Suprapubic skin (tissue), 4 donors: ENCODE measurements at regions not wholly inside any gene's neighbourhood (a gene's known extent, or its start where the extent isn't known, plus 50 kb on each side); places are given as distances from the start of the nearest gene placed in this dataset.

ENCODE experiments used
- DNase-seq, 2 donors: peaks; one replicate each; pipeline ENCODE4 v3.0.0-alpha.2; 2019; ENCODE audit warnings: low spot score in 2 of 2
- H3K27ac ChIP-seq: fragments of 200-600 bp; sonication (generic); one replicate; pipeline ENCODE4 v1.5.1; 2019
- H3K27me3 ChIP-seq: fragments of 200-600 bp; sonication (generic); one replicate; pipeline ENCODE4 v1.5.1; 2019
- H3K36me3 ChIP-seq: fragments of 200-600 bp; sonication (generic); one replicate; pipeline ENCODE4 v1.5.1; 2019
- H3K4me1 ChIP-seq: fragments of 200-600 bp; sonication (generic); one replicate; pipeline ENCODE4 v1.5.1; 2019
- H3K4me3 ChIP-seq: fragments of 200-600 bp; sonication (generic); one replicate; pipeline ENCODE4 v1.5.1; 2019; ENCODE audit warnings: mild to moderate bottlenecking
- H3K9me3 ChIP-seq: fragments of 200-600 bp; sonication (generic); one replicate; pipeline ENCODE4 v1.5.1; 2019
- CTCF ChIP-seq, 2 donors: fragments of 200-600 bp in 1 of 2; fragments of 450-650 bp in 1 of 2; sonication (generic) in 1 of 2; IDR thresholded peaks; one replicate each; pipeline ENCODE4 v1.5.1; 2016 to 2019; ENCODE audit warnings: antibody characterized with exemption in 2 of 2, mild to moderate bottlenecking in 1 of 2, moderate library complexity in 1 of 2
- EP300 ChIP-seq: sonication (generic); formaldehyde crosslinking; IDR thresholded peaks from one replicate; pipeline ENCODE4 v1.6.1; 2017; ENCODE audit warnings: antibody characterized with exemption
- POLR2A ChIP-seq, 2 donors: fragments of 450-650 bp; IDR thresholded peaks; one replicate each; pipeline ENCODE4 v1.6.1; 2017; ENCODE audit warnings: antibody characterized with exemption in 2 of 2, mild to moderate bottlenecking in 2 of 2, moderate library complexity in 2 of 2
- POLR2AphosphoS5 ChIP-seq, 3 donors: sonication (generic); formaldehyde crosslinking; IDR thresholded peaks; one replicate each; pipeline ENCODE4 v1.6.1; 2017; ENCODE audit warnings: antibody characterized with exemption in 3 of 3
- WGBS: methylation state at CpG from one replicate; pipeline ENCODE4 v1.1.5; 2018; 5-methylcytosine and 5-hydroxymethylcytosine counted together

GRCh38 chr6:169020821-169021220 lies 232.8 kb downstream of the THBS2 start:
- Histone ChIP-seq H3K9me3 (peaks cover 6% of the 10 kb centered on the region), H3K4me3 (no peak overlapping the region), H3K27ac (no peak overlapping the region), H3K4me1 (no peaks in the 10 kb centered on the region), H3K36me3 (no peaks in the 10 kb centered on the region), H3K27me3 (no peaks in the 10 kb centered on the region)
- no peak for TF ChIP-seq POLR2AphosphoS5 (IDR thresholded peaks at IDR 0.05)
- no peak for TF ChIP-seq EP300
- TF ChIP-seq CTCF (IDR thresholded peaks at IDR 0.05) = no peak
- no peak for TF ChIP-seq POLR2A (IDR thresholded peaks at IDR 0.05)
- no peak for DNase-seq
- 89% methylated on average over 8 of the region's 8 CpGs for WGBS

DNA sequence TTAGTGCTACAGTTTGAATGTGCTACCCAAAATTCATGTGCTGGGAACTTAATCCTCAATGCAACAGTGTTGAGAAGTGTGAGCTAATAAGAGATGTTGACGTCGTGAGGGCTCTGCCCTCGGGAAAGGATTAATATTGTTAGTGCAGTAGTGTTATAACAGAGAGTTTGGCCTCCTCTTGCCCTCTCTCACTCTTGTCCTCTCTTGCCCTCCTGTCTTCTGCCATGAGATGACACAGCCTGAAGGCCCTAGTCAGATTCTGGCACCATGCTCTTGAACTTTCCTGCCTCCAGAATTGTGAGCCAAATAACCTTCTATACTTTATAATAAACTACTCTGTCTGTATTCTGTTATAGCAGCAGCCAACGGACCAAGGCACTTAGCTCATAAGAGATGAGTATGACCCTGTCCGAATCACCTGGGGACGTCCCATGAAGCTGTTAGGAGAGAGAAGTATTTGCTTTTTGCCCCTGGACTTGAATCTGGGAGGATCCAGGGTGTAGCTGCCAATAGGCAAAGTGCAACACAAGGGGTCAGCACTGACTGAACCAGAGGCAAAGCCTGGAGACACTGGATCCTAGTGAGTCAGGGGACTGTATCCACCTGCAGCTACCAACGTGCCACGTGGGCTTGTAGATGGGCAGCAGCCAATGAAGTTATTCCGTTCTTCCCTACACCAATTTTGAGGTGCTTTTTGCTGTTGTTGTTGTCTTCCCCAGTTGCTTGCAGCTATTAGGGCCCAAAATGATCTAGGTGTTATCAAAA lies 233.7 kb downstream of the THBS2 start:
- Histone ChIP-seq H3K27ac (no peak overlapping the region), H3K36me3 (no peaks in the 10 kb centered on the region), H3K4me3 (no peak overlapping the region), H3K9me3 (peaks cover 6% of the 10 kb centered on the region), H3K4me1 (no peaks in the 10 kb centered on the region), H3K27me3 (no peaks in the 10 kb centered on the region)
- TF ChIP-seq POLR2A (IDR thresholded peaks at IDR 0.05) (no peak), EP300 (no peak), POLR2AphosphoS5 (IDR thresholded peaks at IDR 0.05) (no peak), CTCF (IDR thresholded peaks at IDR 0.05) (no peak)
- no peak for DNase-seq
- 59% methylated on average over 9 of the region's 9 CpGs for WGBS

DNA sequence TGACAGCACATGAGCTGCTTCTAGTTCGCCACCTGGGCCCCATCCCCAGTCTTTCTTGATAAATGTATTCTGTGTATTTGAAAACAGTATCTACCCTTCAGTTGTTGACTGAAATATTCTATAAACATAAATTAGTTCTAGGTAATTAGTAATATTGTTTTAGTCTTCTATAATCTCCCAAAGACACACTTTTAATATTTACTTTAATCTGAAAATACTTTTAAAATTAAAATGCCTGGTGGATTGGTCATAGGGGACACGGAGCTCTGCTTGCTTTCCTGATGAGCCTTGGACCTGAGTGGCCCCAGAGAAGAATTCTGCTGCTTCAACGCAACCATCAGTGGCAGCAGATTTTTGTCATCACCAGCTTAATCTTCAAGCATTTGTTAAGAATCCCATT lies 234.5 kb downstream of the THBS2 start:
- no peaks in the 10 kb centered on the region for H3K27me3 ChIP-seq
- H3K36me3 ChIP-seq = no peaks in the 10 kb centered on the region
- no peaks in the 10 kb centered on the region for H3K4me1 ChIP-seq
- no peak overlapping the region for H3K27ac ChIP-seq
- H3K9me3 ChIP-seq = peaks cover 6% of the 10 kb centered on the region
- 87% methylated on average over 3 of the region's 3 CpGs for WGBS
- DNase-seq = no peak
- H3K4me3 ChIP-seq = no peak overlapping the region
- TF ChIP-seq POLR2A (IDR thresholded peaks at IDR 0.05) (no peak), EP300 (no peak), CTCF (IDR thresholded peaks at IDR 0.05) (no peak), POLR2AphosphoS5 (IDR thresholded peaks at IDR 0.05) (no peak)

DNA sequence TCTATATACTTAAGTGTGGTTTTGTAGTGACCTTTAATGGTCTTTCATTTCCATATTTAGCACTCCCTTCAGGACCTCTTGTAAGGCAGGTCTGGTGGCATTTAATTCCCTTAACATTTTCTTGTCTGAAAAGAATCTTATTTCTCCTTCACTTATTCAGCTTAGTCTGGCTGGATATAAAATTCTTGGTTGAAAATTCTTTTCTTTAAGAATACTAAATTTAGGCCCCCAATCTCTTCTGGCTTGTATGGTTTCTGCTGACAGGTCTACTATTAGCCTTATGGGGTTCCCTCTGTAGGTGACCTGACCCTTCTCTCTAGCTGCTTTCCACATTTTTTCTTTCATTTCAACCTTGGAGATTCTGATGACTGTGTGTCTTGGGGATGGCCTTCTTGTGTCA lies 236.9 kb downstream of the THBS2 start:
- H3K27ac ChIP-seq = no peak overlapping the region
- no peak for DNase-seq
- no peaks in the 10 kb centered on the region for H3K27me3 ChIP-seq
- H3K4me3 ChIP-seq = no peak overlapping the region
- peaks cover 6% of the 10 kb centered on the region for H3K9me3 ChIP-seq
- H3K4me1 ChIP-seq = no peaks in the 10 kb centered on the region
- no peaks in the 10 kb centered on the region for H3K36me3 ChIP-seq
- TF ChIP-seq POLR2A (IDR thresholded peaks at IDR 0.05) (no peak), CTCF (IDR thresholded peaks at IDR 0.05) (no peak), POLR2AphosphoS5 (IDR thresholded peaks at IDR 0.05) (no peak), EP300 (no peak)

GRCh38 chr6:169014211-169015197 lies 239.1 kb downstream of the THBS2 start:
- no peak for DNase-seq
- H3K36me3 ChIP-seq = no peaks in the 10 kb centered on the region
- H3K9me3 ChIP-seq = peaks cover 6% of the 10 kb centered on the region
- H3K27me3 ChIP-seq = no peaks in the 10 kb centered on the region
- WGBS = 66% methylated on average over 5 of the region's 5 CpGs
- H3K4me1 ChIP-seq = no peaks in the 10 kb centered on the region
- TF ChIP-seq POLR2A (IDR thresholded peaks at IDR 0.05) = no peak
- no peak for TF ChIP-seq CTCF (IDR thresholded peaks at IDR 0.05)
- no peak for TF ChIP-seq POLR2AphosphoS5 (IDR thresholded peaks at IDR 0.05)
- no peak for TF ChIP-seq EP300
- H3K4me3 ChIP-seq = no peak overlapping the region
- H3K27ac ChIP-seq = no peak overlapping the region
